WERI-Rb-1 (cell line): ENCODE measurements at regions not wholly inside any gene's neighbourhood (a gene's known extent, or its start where the extent isn't known, plus 50 kb on each side); places are given as distances from the start of the nearest gene placed in this dataset.

Experiments
- DNase-seq: peaks from one replicate; pipeline ENCODE4 v3.0.0-alpha.2; 2020
- H3K27ac ChIP-seq: fragments of 250-450 bp; sonication (Bioruptor Pico); 2 replicates; pipeline ENCODE4 v1.5.1; 2020; ENCODE audit warnings: mild to moderate bottlenecking, moderate library complexity
- H3K27me3 ChIP-seq: fragments of 250-450 bp; sonication (Bioruptor Pico); 2 replicates; pipeline ENCODE4 v1.5.1; 2021; ENCODE audit warnings: mild to moderate bottlenecking, low read depth, moderate library complexity; ENCODE audit not compliant: insufficient read depth, severe bottlenecking
- H3K36me3 ChIP-seq: fragments of 250-450 bp; sonication (Bioruptor Pico); 2 replicates; pipeline ENCODE4 v1.5.1; 2020; ENCODE audit warnings: mild to moderate bottlenecking, moderate library complexity
- H3K4me3 ChIP-seq: 2 replicates; pipeline ENCODE4 v1.5.1; 2011; ENCODE audit warnings: low read depth, mild to moderate bottlenecking, control low read depth, low read length
- H3K9me3 ChIP-seq: fragments of 250-450 bp; sonication (Bioruptor Pico); 2 replicates; pipeline ENCODE4 v1.5.1; 2021; ENCODE audit warnings: mild to moderate bottlenecking, moderate library complexity; ENCODE audit not compliant: severe bottlenecking
- CTCF ChIP-seq: IDR thresholded peaks from 2 replicates; pipeline ENCODE4 v1.5.1; 2011; ENCODE audit warnings: low read depth, mild to moderate bottlenecking, control low read depth, inconsistent platforms, low read length

- Histone ChIP-seq H3K36me3 (no peaks in the 10 kb centered on the region), H3K27ac (no peak overlapping the region), H3K9me3 (no peaks in the 10 kb centered on the region), H3K4me3 (no peak overlapping the region), H3K27me3 (peaks cover 86% of the 10 kb centered on the region)
- DNase-seq = no peak
- no peak for TF ChIP-seq CTCF
Measured at GRCh38 chr21:35911412-35912191, 148.7 kb downstream of the SETD4 start.

DNA sequence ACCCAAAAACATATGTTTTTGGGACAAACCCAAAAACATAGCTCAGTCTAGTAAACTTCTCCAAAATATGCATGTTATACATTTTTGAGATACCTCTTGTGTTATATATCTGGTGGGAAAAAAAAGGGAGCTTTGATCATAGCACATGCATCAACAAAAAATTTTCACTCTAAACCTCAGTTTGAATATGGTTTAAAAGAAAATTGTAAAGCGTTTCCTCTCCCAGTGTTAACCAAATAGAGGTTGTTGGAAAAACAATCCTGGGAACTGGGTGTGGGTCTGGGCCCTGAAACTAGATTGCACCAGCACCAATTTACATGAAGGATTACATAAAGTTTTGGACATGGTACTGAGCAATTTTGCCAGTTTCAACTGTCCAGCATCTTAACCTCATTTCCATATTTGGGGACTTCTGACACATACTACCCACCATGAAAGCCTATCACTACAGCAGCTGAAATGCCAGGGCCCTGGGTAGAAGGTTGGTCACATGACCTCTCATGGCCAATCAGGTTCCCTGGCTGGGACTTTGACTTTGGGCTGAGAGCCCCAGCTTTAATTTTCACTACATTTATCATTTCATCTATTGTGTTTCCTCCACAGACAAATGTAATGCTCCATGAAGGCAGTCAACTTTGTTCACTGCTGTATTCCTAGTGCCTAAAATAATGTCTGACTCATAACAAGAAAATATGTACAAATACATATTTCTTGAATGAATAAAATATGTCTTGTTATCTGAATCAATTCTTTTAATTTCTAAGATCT, 150.7 kb downstream of the SETD4 start:
- H3K36me3 ChIP-seq = no peaks in the 10 kb centered on the region
- H3K27ac ChIP-seq = no peak overlapping the region
- no peaks in the 10 kb centered on the region for H3K9me3 ChIP-seq
- TF ChIP-seq CTCF = no peak
- H3K27me3 ChIP-seq = peaks cover 87% of the 10 kb centered on the region
- no peak for DNase-seq
- H3K4me3 ChIP-seq = no peak overlapping the region

DNA sequence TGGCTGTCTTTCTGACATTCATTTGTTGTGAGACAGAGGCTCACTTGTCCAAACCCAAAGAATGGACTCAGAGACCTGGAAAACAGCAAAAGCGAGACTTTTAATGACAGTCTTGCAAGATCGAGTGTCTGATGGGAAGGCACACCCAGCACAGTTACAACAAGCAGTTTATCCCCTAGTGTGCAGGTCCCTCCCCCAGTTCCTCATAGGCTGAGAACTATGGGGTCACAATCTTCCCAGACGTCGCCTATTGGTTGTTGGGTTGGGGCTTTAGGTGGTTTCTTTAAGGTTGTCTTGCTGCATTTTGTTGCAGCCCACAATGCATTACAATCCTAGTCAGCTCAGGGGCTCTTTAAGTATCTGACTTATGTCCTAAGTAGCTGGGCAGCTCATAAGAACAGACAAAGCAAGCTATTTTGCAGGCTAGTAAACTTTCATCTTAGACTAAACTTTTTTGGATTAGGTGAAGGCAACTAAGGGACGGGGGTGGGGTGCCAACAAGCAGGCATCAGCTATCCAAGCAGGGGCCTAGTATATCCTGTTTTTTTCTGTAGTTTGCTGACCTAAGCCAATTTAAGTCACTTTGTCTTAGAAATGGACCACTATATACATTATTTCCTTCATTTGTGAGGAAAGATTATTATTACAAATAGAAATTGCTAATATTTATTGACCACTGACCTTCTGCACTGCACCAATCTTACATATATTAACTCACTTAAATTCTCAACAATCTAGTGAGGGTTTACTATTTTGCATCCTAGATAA, 151.8 kb downstream of the SETD4 start:
- Histone ChIP-seq H3K4me3 (no peak overlapping the region), H3K9me3 (no peaks in the 10 kb centered on the region), H3K36me3 (no peaks in the 10 kb centered on the region), H3K27ac (no peak overlapping the region), H3K27me3 (peaks cover 93% of the 10 kb centered on the region)
- no peak for DNase-seq
- TF ChIP-seq CTCF = no peak

GRCh38 chr21:35906586-35906985, 153.7 kb downstream of the SETD4 start:
- no peak overlapping the region for H3K4me3 ChIP-seq
- no peaks in the 10 kb centered on the region for H3K9me3 ChIP-seq
- DNase-seq = no peak
- peaks cover 91% of the 10 kb centered on the region for H3K27me3 ChIP-seq
- TF ChIP-seq CTCF = no peak
- no peaks in the 10 kb centered on the region for H3K36me3 ChIP-seq
- no peak overlapping the region for H3K27ac ChIP-seq

DNA sequence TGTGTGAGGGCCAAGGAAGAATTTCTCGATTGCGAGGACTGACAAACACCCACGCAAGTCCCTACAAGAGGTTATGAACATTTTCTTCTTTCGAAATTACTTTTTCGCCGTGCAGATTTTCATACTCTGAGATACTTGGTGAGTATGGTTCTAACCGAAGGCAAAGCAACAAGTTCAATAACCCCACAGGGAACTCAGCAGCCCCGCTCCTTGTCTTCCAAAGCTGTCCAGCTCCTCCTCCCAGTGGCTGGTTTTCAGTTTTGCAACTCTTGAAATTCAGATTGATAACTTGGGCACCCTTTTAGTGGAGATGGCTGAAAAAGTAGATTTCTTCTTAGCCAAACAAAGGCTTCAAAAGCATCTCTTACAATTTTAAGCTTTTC, 154.4 kb downstream of the SETD4 start:
- TF ChIP-seq CTCF = no peak
- DNase-seq = no peak
- Histone ChIP-seq H3K27ac (no peak overlapping the region), H3K27me3 (peaks cover 92% of the 10 kb centered on the region), H3K4me3 (no peak overlapping the region), H3K36me3 (no peaks in the 10 kb centered on the region), H3K9me3 (no peaks in the 10 kb centered on the region)
